ENCODE measurements at regions not wholly inside any gene's neighbourhood (a gene's known extent, or its start where the extent isn't known, plus 50 kb on each side); places are given as distances from the start of the nearest gene placed in this dataset.
"Not testable (repeated sequence)": the region's sequence is repeated elsewhere in the genome, so short reads cannot be mapped to it uniquely, and the experiment has no call there.

DNA sequence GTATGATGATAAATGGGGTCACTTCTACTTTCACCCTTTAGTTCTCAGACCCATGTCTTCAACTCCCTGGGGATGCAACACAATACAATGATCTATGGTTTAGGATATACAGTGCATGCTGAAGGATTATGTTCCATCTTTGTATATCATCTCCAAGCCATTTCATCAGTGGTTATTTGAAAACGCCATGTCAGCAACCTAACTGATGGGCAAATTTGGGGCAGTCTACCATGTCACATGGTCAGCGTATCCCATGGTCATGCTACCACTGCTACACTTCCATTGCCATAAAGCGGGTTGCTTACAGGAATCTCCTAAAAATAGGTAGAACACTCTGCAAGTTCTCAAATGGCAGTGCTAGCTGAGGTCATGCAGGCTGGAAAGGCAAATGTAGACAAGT lies 236.5 kb upstream of the ISX start:
- no peak for DNase-seq
- CTCF ChIA-PET = no interaction called here
- Mint-ChIP-seq H3K4me3 (no peak overlapping the region), H3K4me1 (ENCODE audit: low read depth) (no peaks in the 10 kb centered on the region), H3K9me3 (no peaks in the 10 kb centered on the region), H3K27ac (no peak overlapping the region), H3K36me3 (ENCODE audit: low read depth) (no peaks in the 10 kb centered on the region), H3K27me3 (peaks cover 2% of the 10 kb centered on the region)
- POLR2A ChIA-PET = no interaction called here
- intact Hi-C loops (cut with micrococcal nuclease) = no loop called here
- ATAC-seq = no peak
- TF ChIP-seq, protein P1, sequence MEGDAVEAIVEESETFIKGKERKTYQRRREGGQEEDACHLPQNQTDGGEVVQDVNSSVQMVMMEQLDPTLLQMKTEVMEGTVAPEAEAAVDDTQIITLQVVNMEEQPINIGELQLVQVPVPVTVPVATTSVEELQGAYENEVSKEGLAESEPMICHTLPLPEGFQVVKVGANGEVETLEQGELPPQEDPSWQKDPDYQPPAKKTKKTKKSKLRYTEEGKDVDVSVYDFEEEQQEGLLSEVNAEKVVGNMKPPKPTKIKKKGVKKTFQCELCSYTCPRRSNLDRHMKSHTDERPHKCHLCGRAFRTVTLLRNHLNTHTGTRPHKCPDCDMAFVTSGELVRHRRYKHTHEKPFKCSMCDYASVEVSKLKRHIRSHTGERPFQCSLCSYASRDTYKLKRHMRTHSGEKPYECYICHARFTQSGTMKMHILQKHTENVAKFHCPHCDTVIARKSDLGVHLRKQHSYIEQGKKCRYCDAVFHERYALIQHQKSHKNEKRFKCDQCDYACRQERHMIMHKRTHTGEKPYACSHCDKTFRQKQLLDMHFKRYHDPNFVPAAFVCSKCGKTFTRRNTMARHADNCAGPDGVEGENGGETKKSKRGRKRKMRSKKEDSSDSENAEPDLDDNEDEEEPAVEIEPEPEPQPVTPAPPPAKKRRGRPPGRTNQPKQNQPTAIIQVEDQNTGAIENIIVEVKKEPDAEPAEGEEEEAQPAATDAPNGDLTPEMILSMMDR (IDR thresholded peaks at IDR 0.05) = no peak

- no peaks in the 10 kb centered on the region for H3K9me3 Mint-ChIP-seq
- TF ChIP-seq, protein P1 (IDR thresholded peaks at IDR 0.05) = no peak
- ChIA-PET CTCF (no interaction called here), POLR2A (interaction anchor here (0.7 kb wide), 1 partner anchor 169 kb away, joined by 3 read pairs; no protein-coding TSS in a partner anchor)
- peaks cover 4% of the 10 kb centered on the region for H3K27me3 Mint-ChIP-seq
- no peak overlapping the region for H3K27ac Mint-ChIP-seq
- H3K36me3 Mint-ChIP-seq (ENCODE audit: low read depth) = no peaks in the 10 kb centered on the region
- no peak overlapping the region for H3K4me3 Mint-ChIP-seq
- no peaks in the 10 kb centered on the region for H3K4me1 Mint-ChIP-seq (ENCODE audit: low read depth)
- no peak for DNase-seq
- ATAC-seq = no peak
- intact Hi-C loops (cut with micrococcal nuclease) = no loop called here
Measured at GRCh38 chr22:34834059-34834458, 231.9 kb upstream of the ISX start.

GRCh38 chr22:34834541-34834940 lies 231.4 kb upstream of the ISX start:
- H3K27me3 Mint-ChIP-seq; H3K4me1 Mint-ChIP-seq (ENCODE audit: low read depth); POLR2A ChIA-PET; DNase-seq; H3K4me3 Mint-ChIP-seq; H3K27ac Mint-ChIP-seq; intact Hi-C loops (cut with micrococcal nuclease); H3K36me3 Mint-ChIP-seq (ENCODE audit: low read depth); ATAC-seq; H3K9me3 Mint-ChIP-seq; CTCF ChIA-PET: not testable (repeated sequence)

DNA sequence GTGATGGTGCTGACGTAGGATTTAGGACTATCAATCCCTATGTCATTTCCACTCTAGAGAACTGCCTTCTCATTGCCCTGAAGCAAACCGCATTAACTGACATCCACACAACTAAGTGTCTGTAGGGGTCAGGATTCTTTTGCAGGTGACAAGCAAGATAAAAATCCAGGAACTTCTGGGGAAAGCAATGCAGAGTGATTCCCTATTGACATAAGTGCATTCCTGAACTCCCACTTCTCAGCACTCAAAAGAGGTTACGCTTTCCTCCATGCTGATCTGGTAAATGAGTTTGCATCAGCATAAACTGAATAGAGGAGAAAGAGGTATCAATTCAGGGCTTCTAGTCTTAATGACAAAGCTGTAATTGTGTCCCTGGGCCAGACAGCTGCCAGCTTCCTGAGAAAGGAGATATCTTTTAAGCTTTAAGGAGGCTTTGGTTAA lies 224.6 kb upstream of the ISX start:
- no peaks in the 10 kb centered on the region for H3K36me3 Mint-ChIP-seq (ENCODE audit: low read depth)
- peaks cover 2% of the 10 kb centered on the region for H3K9me3 Mint-ChIP-seq
- DNase-seq = no peak
- ATAC-seq = no peak
- H3K4me3 Mint-ChIP-seq = no peak overlapping the region
- H3K27ac Mint-ChIP-seq = no peak overlapping the region
- intact Hi-C loops (cut with micrococcal nuclease) = no loop called here
- no peaks in the 10 kb centered on the region for H3K4me1 Mint-ChIP-seq (ENCODE audit: low read depth)
- H3K27me3 Mint-ChIP-seq = peaks cover 6% of the 10 kb centered on the region
- ChIA-PET CTCF (no interaction called here), POLR2A (interaction anchor here (1.0 kb wide), 1 partner anchor 34 kb away, joined by 3 read pairs; no protein-coding TSS in a partner anchor)
- TF ChIP-seq, protein P1 (IDR thresholded peaks at IDR 0.05) = no peak

DNA sequence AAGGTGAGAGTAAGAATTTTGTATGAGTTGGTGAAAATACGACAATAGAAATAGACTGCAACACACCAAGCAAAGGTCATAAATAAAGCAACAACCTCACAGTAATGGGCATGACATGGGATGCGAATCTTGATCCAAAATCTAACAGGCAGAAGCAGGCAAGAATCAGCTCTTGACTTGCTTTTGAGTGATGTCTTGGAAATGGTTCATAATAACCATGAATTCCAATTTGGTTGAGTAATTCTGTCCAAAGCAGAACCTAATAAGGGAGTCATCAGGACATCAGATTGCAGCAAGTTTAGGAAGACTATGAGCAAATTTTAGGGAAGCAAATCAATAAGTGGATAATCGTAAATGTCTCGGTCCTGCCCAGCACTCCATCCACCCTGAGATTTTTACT lies 224.0 kb upstream of the ISX start:
- no peak for ATAC-seq
- no peaks in the 10 kb centered on the region for H3K36me3 Mint-ChIP-seq (ENCODE audit: low read depth)
- TF ChIP-seq, protein P1 (IDR thresholded peaks at IDR 0.05) = no peak
- intact Hi-C loops (cut with micrococcal nuclease) = no loop called here
- H3K27me3 Mint-ChIP-seq = peaks cover 6% of the 10 kb centered on the region
- ChIA-PET POLR2A (interaction anchor here (1.0 kb wide), 1 partner anchor 34 kb away, joined by 3 read pairs; no protein-coding TSS in a partner anchor), CTCF (no interaction called here)
- H3K4me3 Mint-ChIP-seq = no peak overlapping the region
- H3K4me1 Mint-ChIP-seq (ENCODE audit: low read depth) = peaks cover 4% of the 10 kb centered on the region
- DNase-seq = no peak
- H3K27ac Mint-ChIP-seq = no peak overlapping the region
- H3K9me3 Mint-ChIP-seq = peaks cover 2% of the 10 kb centered on the region

GRCh38 chr22:34842630-34843029 lies 223.3 kb upstream of the ISX start:
- peaks cover 11% of the 10 kb centered on the region for H3K4me1 Mint-ChIP-seq (ENCODE audit: low read depth)
- peaks cover 3% of the 10 kb centered on the region for H3K9me3 Mint-ChIP-seq
- peaks cover 6% of the 10 kb centered on the region for H3K27me3 Mint-ChIP-seq
- no peak for ATAC-seq
- H3K27ac Mint-ChIP-seq = no peak overlapping the region
- intact Hi-C loops (cut with micrococcal nuclease) = no loop called here
- H3K4me3 Mint-ChIP-seq = no peak overlapping the region
- no peaks in the 10 kb centered on the region for H3K36me3 Mint-ChIP-seq (ENCODE audit: low read depth)
- ChIA-PET CTCF (no interaction called here), POLR2A (no interaction called here)
- TF ChIP-seq, protein P1 (IDR thresholded peaks at IDR 0.05) = no peak
- DNase-seq = no peak

- H3K4me3 Mint-ChIP-seq; H3K36me3 Mint-ChIP-seq (ENCODE audit: low read depth); CTCF ChIA-PET; DNase-seq; POLR2A ChIA-PET; intact Hi-C loops (cut with micrococcal nuclease); ATAC-seq; H3K27me3 Mint-ChIP-seq; H3K9me3 Mint-ChIP-seq; H3K27ac Mint-ChIP-seq: not testable (repeated sequence)
- H3K4me1 Mint-ChIP-seq (ENCODE audit: low read depth) = peaks cover 17% of the 10 kb centered on the region
Measured at GRCh38 chr22:34843743-34844142, 222.2 kb upstream of the ISX start.
